ENCODE measurements at regions not wholly inside any gene's neighbourhood (a gene's known extent, or its start where the extent isn't known, plus 50 kb on each side); places are given as distances from the start of the nearest gene placed in this dataset.

GRCh38 chr2:120415060-120415459 lies 69.1 kb downstream of the INHBB start:
- no peak for TF ChIP-seq CTCF (IDR thresholded peaks at IDR 0.05)
- no peak for TF ChIP-seq POLR2A (IDR thresholded peaks at IDR 0.05)
